GM19043 (cell line): ENCODE measurements at regions not wholly inside any gene's neighbourhood (a gene's known extent, or its start where the extent isn't known, plus 50 kb on each side); places are given as distances from the start of the nearest gene placed in this dataset.
"Not testable (repeated sequence)": the region's sequence is repeated elsewhere in the genome, so short reads cannot be mapped to it uniquely, and the experiment has no call there.

Experiments
- ATAC-seq: cut with Tn5 transposase; IDR thresholded peaks from one replicate; pipeline ENCODE4 v1.9.1; 2021; ENCODE audit warnings: low read depth; ENCODE audit not compliant: unreplicated experiment

- ATAC-seq, result no peak
Observed at GRCh38 chr12:67524861-67525616, 123.5 kb upstream of the DYRK2 start.

GRCh38 chr12:67525617-67525884, 123.0 kb upstream of the DYRK2 start:
- ATAC-seq, result no peak

- ATAC-seq, result no peak
Observed at GRCh38 chr12:67526129-67526528, 122.4 kb upstream of the DYRK2 start.

GRCh38 chr12:67531051-67531450, 117.5 kb upstream of the DYRK2 start:
- no peak for ATAC-seq

- no peak for ATAC-seq
Observed at GRCh38 chr12:67531501-67531900, 117.0 kb upstream of the DYRK2 start.

GRCh38 chr12:67533159-67533558, 115.4 kb upstream of the DYRK2 start:
- no peak for ATAC-seq

- ATAC-seq, result no peak
Observed at GRCh38 chr12:67534046-67534445, 114.5 kb upstream of the DYRK2 start.

GRCh38 chr12:67534681-67535080, 113.9 kb upstream of the DYRK2 start:
- no peak for ATAC-seq

- ATAC-seq, result no peak
Observed at GRCh38 chr12:67535176-67535575, 113.4 kb upstream of the DYRK2 start.

GRCh38 chr12:67535971-67536370, 112.6 kb upstream of the DYRK2 start:
- ATAC-seq, result no peak

- ATAC-seq, result no peak
Observed at GRCh38 chr12:67539329-67539728, 109.2 kb upstream of the DYRK2 start.

GRCh38 chr12:67539946-67540345, 108.6 kb upstream of the DYRK2 start:
- ATAC-seq, result no peak

GRCh38 chr12:67540920-67541624, 107.5 kb upstream of the DYRK2 start:
- peak; percentile 73 for ATAC-seq

- ATAC-seq, result peak; percentile 20
Observed at GRCh38 chr12:67541625-67541991, 106.9 kb upstream of the DYRK2 start.

- no peak for ATAC-seq
Observed at GRCh38 chr12:67543021-67543770, 105.3 kb upstream of the DYRK2 start.

GRCh38 chr12:67545298-67545697, 103.2 kb upstream of the DYRK2 start:
- ATAC-seq, result no peak

- ATAC-seq, result no peak
Observed at GRCh38 chr12:67546746-67547145, 101.8 kb upstream of the DYRK2 start.

GRCh38 chr12:67555075-67555717, 93.3 kb upstream of the DYRK2 start:
- ATAC-seq, result not testable (repeated sequence)

- no peak for ATAC-seq
Observed at GRCh38 chr12:67558775-67559174, 89.8 kb upstream of the DYRK2 start.

GRCh38 chr12:67559751-67560150, 88.8 kb upstream of the DYRK2 start:
- ATAC-seq, result no peak
